ENCODE measurements at regions not wholly inside any gene's neighbourhood (a gene's known extent, or its start where the extent isn't known, plus 50 kb on each side); places are given as distances from the start of the nearest gene placed in this dataset.

DNA sequence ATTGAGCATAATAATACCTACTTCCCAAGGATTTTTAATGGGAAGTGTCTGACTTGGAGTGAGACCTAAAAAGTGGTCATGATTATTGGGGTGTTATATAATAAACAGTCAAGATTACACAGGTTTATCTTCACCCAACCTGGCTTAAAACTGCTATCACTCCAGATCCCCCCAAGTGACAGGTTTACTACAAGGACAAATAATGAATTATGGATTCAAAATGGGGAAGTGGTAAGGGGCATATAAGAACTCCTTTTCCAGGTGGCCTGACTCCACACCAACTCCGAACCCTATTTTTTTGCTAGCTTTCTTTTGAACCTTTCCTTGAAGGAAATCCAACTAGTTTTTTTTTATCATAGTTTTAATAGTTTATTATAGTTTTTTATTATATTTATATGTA, 663.0 kb upstream of the FANCL start:
- Mint-ChIP-seq H3K9me3 (no peaks in the 10 kb centered on the region), H3K27ac (no peak overlapping the region)
- H3K4me3 ChIP-seq (ENCODE audit: low read length): no peak overlapping the region

DNA sequence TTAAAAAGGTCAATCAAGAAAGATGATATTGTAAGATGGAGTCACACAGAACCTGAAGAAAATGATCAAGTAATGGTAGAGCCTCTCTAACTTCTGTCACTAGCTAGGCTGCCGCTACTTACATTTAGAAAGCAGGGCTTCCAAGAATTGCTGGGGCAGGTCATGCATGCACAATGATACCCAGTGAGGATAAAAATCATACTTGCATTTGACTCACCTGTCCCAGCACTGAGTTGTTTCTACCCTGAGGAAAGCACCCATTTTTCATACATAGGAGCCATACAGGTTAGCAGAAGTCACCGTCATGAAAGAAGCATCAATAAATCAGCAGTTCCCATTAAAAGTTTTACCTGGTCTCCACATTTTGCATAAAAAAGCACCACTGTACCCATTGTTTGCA, 662.3 kb upstream of the FANCL start:
- Histone ChIP-seq H3K9ac (ENCODE audit: extremely low read depth, low read length, poor library complexity, severe bottlenecking) (no peak overlapping the region), H3K9me3 (ENCODE audit: control insufficient read depth, low read length) (no peaks in the 10 kb centered on the region), H3K27ac (ENCODE audit: low read depth, low read length) (no peak overlapping the region), H3K4me3 (ENCODE audit: low read length) (no peak overlapping the region), H3K4me1 (ENCODE audit: control insufficient read depth, insufficient read depth, low read length) (no peaks in the 10 kb centered on the region), H3K36me3 (ENCODE audit: control insufficient read depth, insufficient read depth, low read length) (no peaks in the 10 kb centered on the region), H3K27me3 (ENCODE audit: control insufficient read depth, insufficient read depth, low read length, poor library complexity, severe bottlenecking) (no peaks in the 10 kb centered on the region)
- no peak overlapping the region for H3K4me3 Mint-ChIP-seq
- peaks cover 6% of the 10 kb centered on the region for H3K4me1 Mint-ChIP-seq
- no peak for DNase-seq
- TF ChIP-seq, protein P1, sequence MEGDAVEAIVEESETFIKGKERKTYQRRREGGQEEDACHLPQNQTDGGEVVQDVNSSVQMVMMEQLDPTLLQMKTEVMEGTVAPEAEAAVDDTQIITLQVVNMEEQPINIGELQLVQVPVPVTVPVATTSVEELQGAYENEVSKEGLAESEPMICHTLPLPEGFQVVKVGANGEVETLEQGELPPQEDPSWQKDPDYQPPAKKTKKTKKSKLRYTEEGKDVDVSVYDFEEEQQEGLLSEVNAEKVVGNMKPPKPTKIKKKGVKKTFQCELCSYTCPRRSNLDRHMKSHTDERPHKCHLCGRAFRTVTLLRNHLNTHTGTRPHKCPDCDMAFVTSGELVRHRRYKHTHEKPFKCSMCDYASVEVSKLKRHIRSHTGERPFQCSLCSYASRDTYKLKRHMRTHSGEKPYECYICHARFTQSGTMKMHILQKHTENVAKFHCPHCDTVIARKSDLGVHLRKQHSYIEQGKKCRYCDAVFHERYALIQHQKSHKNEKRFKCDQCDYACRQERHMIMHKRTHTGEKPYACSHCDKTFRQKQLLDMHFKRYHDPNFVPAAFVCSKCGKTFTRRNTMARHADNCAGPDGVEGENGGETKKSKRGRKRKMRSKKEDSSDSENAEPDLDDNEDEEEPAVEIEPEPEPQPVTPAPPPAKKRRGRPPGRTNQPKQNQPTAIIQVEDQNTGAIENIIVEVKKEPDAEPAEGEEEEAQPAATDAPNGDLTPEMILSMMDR (conservative IDR thresholded peaks at IDR 0.05): no peak
- WGBS, 2 experiments (ENCODE audit: insufficient coverage in 1 of 2, insufficient read length in 1 of 2): 90 to 97% methylated on average over 2 of the region's 2 CpGs
- H3K9me3 Mint-ChIP-seq: no peaks in the 10 kb centered on the region
- H3K36me3 Mint-ChIP-seq (ENCODE audit: low read depth): no peaks in the 10 kb centered on the region
- peaks cover 2% of the 10 kb centered on the region for H3K27me3 Mint-ChIP-seq (ENCODE audit: insufficient read depth)
- no peak overlapping the region for H3K27ac Mint-ChIP-seq

More for the DNA sequence above, 663.0 kb upstream of the FANCL start:
- Histone ChIP-seq H3K9me3 (ENCODE audit: control insufficient read depth, low read length) (no peaks in the 10 kb centered on the region), H3K9ac (ENCODE audit: extremely low read depth, low read length, poor library complexity, severe bottlenecking) (no peak overlapping the region), H3K36me3 (ENCODE audit: control insufficient read depth, insufficient read depth, low read length) (no peaks in the 10 kb centered on the region), H3K27me3 (ENCODE audit: control insufficient read depth, insufficient read depth, low read length, poor library complexity, severe bottlenecking) (no peaks in the 10 kb centered on the region), H3K4me1 (ENCODE audit: control insufficient read depth, insufficient read depth, low read length) (no peaks in the 10 kb centered on the region), H3K27ac (ENCODE audit: low read depth, low read length) (no peak overlapping the region)
- no peak overlapping the region for H3K4me3 Mint-ChIP-seq
- H3K4me1 Mint-ChIP-seq: peaks cover 6% of the 10 kb centered on the region
- H3K36me3 Mint-ChIP-seq (ENCODE audit: low read depth): no peaks in the 10 kb centered on the region
- WGBS, 2 experiments (ENCODE audit: insufficient coverage in 1 of 2, insufficient read length in 1 of 2): 100% methylated on average over 1 of the region's 1 CpG; no CpG with 5 or more reads in 1 of the 2 experiments
- TF ChIP-seq, protein P1 (conservative IDR thresholded peaks at IDR 0.05): no peak
- peaks cover 2% of the 10 kb centered on the region for H3K27me3 Mint-ChIP-seq (ENCODE audit: insufficient read depth)
- no peak for DNase-seq

DNA sequence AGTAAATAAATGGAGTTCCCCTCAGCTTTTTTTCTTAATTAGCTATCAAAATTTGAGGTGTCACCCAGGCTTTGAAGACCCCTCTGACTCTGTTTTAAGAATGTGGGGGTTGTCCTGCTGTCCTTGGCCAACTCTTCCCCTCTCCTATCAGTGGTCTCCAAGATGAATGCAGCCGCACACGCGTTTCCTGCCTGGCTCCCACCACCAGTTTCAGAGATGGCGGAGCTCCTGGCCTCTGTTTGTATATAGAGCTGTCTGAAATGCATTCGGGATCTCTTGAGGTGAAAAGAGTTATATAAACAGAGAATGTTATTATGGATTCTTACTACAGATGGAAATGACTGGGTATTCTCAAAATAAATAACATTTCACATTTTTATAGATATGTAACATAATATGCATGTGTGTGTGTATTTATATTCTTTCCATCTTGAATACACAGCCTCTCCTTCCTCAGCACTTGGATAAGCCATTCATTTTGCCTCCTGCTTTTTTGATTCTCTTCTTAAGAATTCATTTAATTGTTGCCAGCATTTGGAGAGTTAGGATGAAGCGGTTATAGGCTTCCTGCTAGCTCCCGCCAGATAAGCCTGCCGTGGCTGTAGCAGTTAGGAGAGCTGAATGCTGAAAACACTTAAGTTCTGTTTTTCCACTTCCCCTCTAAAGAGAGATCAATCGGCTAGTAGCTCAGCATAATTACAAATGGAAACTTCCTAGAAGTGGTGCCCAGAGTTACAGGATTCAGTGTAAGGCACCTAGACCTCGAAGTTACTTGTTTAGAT, 659.3 kb upstream of the FANCL start:
- TF ChIP-seq, protein P1 (conservative IDR thresholded peaks at IDR 0.05): no peak
- H3K27ac ChIP-seq (ENCODE audit: low read depth, low read length): no peak overlapping the region
- no peak overlapping the region for H3K9ac ChIP-seq (ENCODE audit: extremely low read depth, low read length, poor library complexity, severe bottlenecking)
- no peak overlapping the region for H3K27ac Mint-ChIP-seq
- no peaks in the 10 kb centered on the region for H3K36me3 Mint-ChIP-seq (ENCODE audit: low read depth)
- DNase-seq: no peak
- WGBS, 2 experiments (ENCODE audit: insufficient coverage in 1 of 2, insufficient read length in 1 of 2): 80 to 93% methylated on average over 1 to 10 of the region's 10 CpGs
- no peaks in the 10 kb centered on the region for H3K4me1 ChIP-seq (ENCODE audit: control insufficient read depth, insufficient read depth, low read length)
- no peaks in the 10 kb centered on the region for H3K27me3 Mint-ChIP-seq (ENCODE audit: insufficient read depth)
- H3K4me3 Mint-ChIP-seq: no peak overlapping the region
- H3K36me3 ChIP-seq (ENCODE audit: control insufficient read depth, insufficient read depth, low read length): no peaks in the 10 kb centered on the region
- H3K9me3 Mint-ChIP-seq: no peaks in the 10 kb centered on the region
- H3K27me3 ChIP-seq (ENCODE audit: control insufficient read depth, insufficient read depth, low read length, poor library complexity, severe bottlenecking): no peaks in the 10 kb centered on the region
- no peak overlapping the region for H3K4me3 ChIP-seq (ENCODE audit: low read length)
- H3K9me3 ChIP-seq (ENCODE audit: control insufficient read depth, low read length): no peaks in the 10 kb centered on the region
- H3K4me1 Mint-ChIP-seq: no peaks in the 10 kb centered on the region

Data from endodermal cell (in vitro differentiated cells).